ENCODE measurements at regions not wholly inside any gene's neighbourhood (a gene's known extent, or its start where the extent isn't known, plus 50 kb on each side); places are given as distances from the start of the nearest gene placed in this dataset.

GRCh38 chr7:19852192-19852591, 78.8 kb upstream of the TMEM196 start:
- TF ChIP-seq, protein P1, sequence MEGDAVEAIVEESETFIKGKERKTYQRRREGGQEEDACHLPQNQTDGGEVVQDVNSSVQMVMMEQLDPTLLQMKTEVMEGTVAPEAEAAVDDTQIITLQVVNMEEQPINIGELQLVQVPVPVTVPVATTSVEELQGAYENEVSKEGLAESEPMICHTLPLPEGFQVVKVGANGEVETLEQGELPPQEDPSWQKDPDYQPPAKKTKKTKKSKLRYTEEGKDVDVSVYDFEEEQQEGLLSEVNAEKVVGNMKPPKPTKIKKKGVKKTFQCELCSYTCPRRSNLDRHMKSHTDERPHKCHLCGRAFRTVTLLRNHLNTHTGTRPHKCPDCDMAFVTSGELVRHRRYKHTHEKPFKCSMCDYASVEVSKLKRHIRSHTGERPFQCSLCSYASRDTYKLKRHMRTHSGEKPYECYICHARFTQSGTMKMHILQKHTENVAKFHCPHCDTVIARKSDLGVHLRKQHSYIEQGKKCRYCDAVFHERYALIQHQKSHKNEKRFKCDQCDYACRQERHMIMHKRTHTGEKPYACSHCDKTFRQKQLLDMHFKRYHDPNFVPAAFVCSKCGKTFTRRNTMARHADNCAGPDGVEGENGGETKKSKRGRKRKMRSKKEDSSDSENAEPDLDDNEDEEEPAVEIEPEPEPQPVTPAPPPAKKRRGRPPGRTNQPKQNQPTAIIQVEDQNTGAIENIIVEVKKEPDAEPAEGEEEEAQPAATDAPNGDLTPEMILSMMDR (conservative IDR thresholded peaks at IDR 0.05; ENCODE audit: low read depth, low read length) = no peak
- no peak for TF ChIP-seq EZH2 (IDR thresholded peaks at IDR 0.05; ENCODE audit: borderline replicate concordance, low read depth, low read length, poor library complexity, severe bottlenecking)
